ENCODE measurements at regions not wholly inside any gene's neighbourhood (a gene's known extent, or its start where the extent isn't known, plus 50 kb on each side); places are given as distances from the start of the nearest gene placed in this dataset.

- intact Hi-C loops (cut with DNase I), result no loop called here
Measured at GRCh38 chr6:51464956-51465355, 622.5 kb downstream of the PKHD1 start.

GRCh38 chr6:51466427-51466826 is 621.0 kb downstream of the PKHD1 start:
- intact Hi-C loops (cut with DNase I), result no loop called here
- no peak for TF ChIP-seq POLR2A (IDR thresholded peaks at IDR 0.05; ENCODE audit: low read depth)

More at GRCh38 chr6:51464956-51465355, 622.5 kb downstream of the PKHD1 start:
- Histone ChIP-seq H3K36me3 (no peaks in the 10 kb centered on the region), H3K27ac (replicated peaks in 1 of 4) (no peak overlapping the region), H3K9me3 (no peaks in the 10 kb centered on the region), H3K4me3 (no peak overlapping the region), H3K27me3 (no peaks in the 10 kb centered on the region), H3K4me1 (no peaks in the 10 kb centered on the region)
- TF ChIP-seq CTCF (IDR thresholded peaks at IDR 0.05), result no peak
- TF ChIP-seq EP300 (IDR thresholded peaks at IDR 0.05), result no peak
- WGBS, result 89% methylated on average over 1 of the region's 1 CpG
- DNase-seq (ENCODE audit: extremely low spot score), result no peak

GRCh38 chr6:51467231-51467952 is 620.0 kb downstream of the PKHD1 start:
- WGBS, result 59% methylated on average over 6 of the region's 6 CpGs
- DNase-seq (ENCODE audit: extremely low spot score), result no peak
- Histone ChIP-seq H3K4me3 (no peak overlapping the region), H3K36me3 (no peaks in the 10 kb centered on the region), H3K27ac (replicated peaks in 1 of 4) (no peak overlapping the region), H3K4me1 (no peaks in the 10 kb centered on the region), H3K9me3 (no peaks in the 10 kb centered on the region), H3K27me3 (no peaks in the 10 kb centered on the region)
- intact Hi-C loops (cut with DNase I), result no loop called here
- TF ChIP-seq POLR2A (IDR thresholded peaks at IDR 0.05; ENCODE audit: low read depth), result no peak
- TF ChIP-seq POLR2AphosphoS5 (IDR thresholded peaks at IDR 0.05), result no peak
- no peak for TF ChIP-seq EP300 (IDR thresholded peaks at IDR 0.05)
- TF ChIP-seq CTCF (IDR thresholded peaks at IDR 0.05), result no peak

More at GRCh38 chr6:51466427-51466826, 621.0 kb downstream of the PKHD1 start:
- no peaks in the 10 kb centered on the region for H3K27me3 ChIP-seq
- H3K27ac ChIP-seq (replicated peaks in 1 of 4), result no peak overlapping the region
- no peaks in the 10 kb centered on the region for H3K36me3 ChIP-seq
- no peak for DNase-seq (ENCODE audit: extremely low spot score)
- H3K4me1 ChIP-seq, result no peaks in the 10 kb centered on the region
- H3K4me3 ChIP-seq, result no peak overlapping the region
- 80% methylated on average over 9 of the region's 9 CpGs for WGBS
- H3K9me3 ChIP-seq, result no peaks in the 10 kb centered on the region

- Histone ChIP-seq H3K4me1 (no peaks in the 10 kb centered on the region), H3K4me3 (no peak overlapping the region), H3K36me3 (no peaks in the 10 kb centered on the region), H3K9me3 (no peaks in the 10 kb centered on the region), H3K27me3 (no peaks in the 10 kb centered on the region), H3K27ac (replicated peaks in 1 of 4) (no peak overlapping the region)
- no peak for DNase-seq (ENCODE audit: extremely low spot score)
- intact Hi-C loops (cut with DNase I), result no loop called here
- 77% methylated on average over 3 of the region's 3 CpGs for WGBS
- TF ChIP-seq POLR2A (IDR thresholded peaks at IDR 0.05; ENCODE audit: low read depth), result no peak
- no peak for TF ChIP-seq EP300 (IDR thresholded peaks at IDR 0.05)
- TF ChIP-seq POLR2AphosphoS5 (IDR thresholded peaks at IDR 0.05), result no peak
- no peak for TF ChIP-seq CTCF (IDR thresholded peaks at IDR 0.05)
Measured at GRCh38 chr6:51468704-51469103, 618.7 kb downstream of the PKHD1 start.

GRCh38 chr6:51472745-51473487 is 614.5 kb downstream of the PKHD1 start:
- no peak overlapping the region for H3K27ac ChIP-seq (replicated peaks in 1 of 4)
- 90% methylated on average over 5 of the region's 5 CpGs for WGBS
- DNase-seq (ENCODE audit: extremely low spot score), result no peak
- TF ChIP-seq POLR2A (IDR thresholded peaks at IDR 0.05; ENCODE audit: low read depth) (no peak), CTCF (IDR thresholded peaks at IDR 0.05) (no peak), EP300 (IDR thresholded peaks at IDR 0.05) (no peak), POLR2AphosphoS5 (IDR thresholded peaks at IDR 0.05) (no peak)
- no peak overlapping the region for H3K4me3 ChIP-seq
- no peaks in the 10 kb centered on the region for H3K27me3 ChIP-seq
- no peaks in the 10 kb centered on the region for H3K4me1 ChIP-seq
- no peaks in the 10 kb centered on the region for H3K9me3 ChIP-seq
- intact Hi-C loops (cut with DNase I), result no loop called here
- H3K36me3 ChIP-seq, result no peaks in the 10 kb centered on the region
